IgD-negative memory B cell (primary cell): ENCODE measurements at regions not wholly inside any gene's neighbourhood (a gene's known extent, or its start where the extent isn't known, plus 50 kb on each side); places are given as distances from the start of the nearest gene placed in this dataset.
"Not testable (repeated sequence)": the region's sequence is repeated elsewhere in the genome, so short reads cannot be mapped to it uniquely, and the experiment has no call there.

Source experiments
- H3K27ac Mint-ChIP-seq, 3 donors: one replicate each; pipeline ENCODE4 v1.8.0; 2020 to 2022; ENCODE audit warnings: mild to moderate bottlenecking in 3 of 3, mixed read lengths in 3 of 3, moderate library complexity in 1 of 3
- H3K27me3 Mint-ChIP-seq: one replicate; pipeline ENCODE4 v1.8.0; 2021; ENCODE audit warnings: mixed read lengths
- H3K36me3 Mint-ChIP-seq: one replicate; pipeline ENCODE4 v1.8.0; 2020; ENCODE audit warnings: mild to moderate bottlenecking, mixed read lengths
- H3K4me1 Mint-ChIP-seq, 3 donors: one replicate each; pipeline ENCODE4 v1.8.0; 2020 to 2022; ENCODE audit warnings: mixed read lengths in 3 of 3, mild to moderate bottlenecking in 1 of 3
- H3K4me3 Mint-ChIP-seq, 4 donors: one replicate each; pipeline ENCODE4 v1.8.0; 2020 to 2022; ENCODE audit warnings: mild to moderate bottlenecking in 4 of 4, mixed read lengths in 4 of 4, moderate library complexity in 3 of 4
- H3K9me3 Mint-ChIP-seq, 3 donors: one replicate each; pipeline ENCODE4 v1.8.0; 2020 to 2021; ENCODE audit warnings: mixed read lengths in 3 of 3, mild to moderate bottlenecking in 1 of 3

DNA sequence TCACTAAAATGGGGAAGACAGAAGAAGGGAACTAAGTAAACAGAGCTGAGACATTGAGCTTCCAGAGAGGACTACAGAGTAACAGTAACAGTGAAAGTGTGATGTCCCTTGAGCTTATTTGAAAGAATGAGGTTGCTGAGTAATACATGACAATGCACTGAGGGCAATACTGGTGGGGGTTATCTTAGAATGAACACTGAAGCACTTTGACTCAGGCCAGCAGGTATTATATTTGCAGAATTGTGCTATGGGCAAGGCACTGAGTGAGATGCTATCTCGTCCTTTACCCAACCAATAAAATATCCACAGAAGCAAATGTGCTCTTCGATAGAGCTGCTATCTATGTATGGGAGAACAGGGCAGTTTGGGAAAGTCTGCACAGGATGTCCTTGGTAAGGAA lies 133.2 kb downstream of the DISP1 start:
- H3K36me3 Mint-ChIP-seq: peaks cover 13% of the 10 kb centered on the region
- H3K27ac Mint-ChIP-seq: no peak overlapping the region
- no peaks in the 10 kb centered on the region for H3K9me3 Mint-ChIP-seq
- H3K4me3 Mint-ChIP-seq: peak overlapping the region in 1 of 4 donors; percentile 66
- H3K4me1 Mint-ChIP-seq: no peaks in the 10 kb centered on the region
- H3K27me3 Mint-ChIP-seq: no peaks in the 10 kb centered on the region

DNA sequence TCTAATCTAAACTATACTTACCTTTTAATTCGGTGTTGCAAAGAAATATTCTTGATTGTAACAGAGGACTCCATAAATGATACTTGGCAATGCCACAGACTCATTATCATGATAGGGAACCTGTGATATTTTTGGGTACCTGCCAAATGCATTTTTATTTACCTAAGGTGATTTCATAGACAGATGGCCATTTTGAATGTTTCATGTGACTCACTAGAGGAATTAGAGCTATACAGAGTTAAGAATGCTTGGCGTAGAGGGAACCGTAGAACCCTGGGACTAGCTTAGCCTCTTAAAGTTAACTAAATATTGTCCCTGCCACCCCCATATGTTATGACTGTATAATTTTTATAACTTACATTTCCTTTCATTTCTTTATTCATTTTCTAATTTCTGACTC lies 136.1 kb downstream of the DISP1 start:
- Mint-ChIP-seq H3K9me3 (no peaks in the 10 kb centered on the region), H3K27me3 (no peaks in the 10 kb centered on the region), H3K4me1 (no peaks in the 10 kb centered on the region), H3K27ac (no peak overlapping the region), H3K4me3 (no peak overlapping the region), H3K36me3 (peaks cover 14% of the 10 kb centered on the region)

DNA sequence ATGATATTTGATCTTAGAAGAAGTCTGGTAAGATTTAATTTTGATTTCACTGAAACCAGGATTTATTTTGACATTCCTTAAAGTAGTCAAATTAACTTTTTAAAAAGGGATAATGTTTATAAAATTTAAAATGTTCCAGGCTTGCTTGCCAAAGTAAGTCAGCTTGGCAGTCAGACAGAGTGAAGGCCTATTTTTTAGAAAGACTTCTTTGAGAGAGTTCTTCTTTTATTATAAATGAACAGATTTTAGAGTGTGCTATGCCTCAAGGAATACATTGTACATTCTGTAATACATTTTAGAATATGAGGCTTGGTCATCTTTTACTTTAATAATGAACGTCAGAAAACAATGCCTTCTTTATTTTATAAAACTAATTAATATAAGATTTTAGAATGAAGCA lies 138.7 kb downstream of the DISP1 start:
- H3K36me3 Mint-ChIP-seq: peaks cover 8% of the 10 kb centered on the region
- no peaks in the 10 kb centered on the region for H3K27me3 Mint-ChIP-seq
- no peaks in the 10 kb centered on the region for H3K9me3 Mint-ChIP-seq
- H3K4me1 Mint-ChIP-seq: no peaks in the 10 kb centered on the region
- no peak overlapping the region for H3K4me3 Mint-ChIP-seq
- no peak overlapping the region for H3K27ac Mint-ChIP-seq

DNA sequence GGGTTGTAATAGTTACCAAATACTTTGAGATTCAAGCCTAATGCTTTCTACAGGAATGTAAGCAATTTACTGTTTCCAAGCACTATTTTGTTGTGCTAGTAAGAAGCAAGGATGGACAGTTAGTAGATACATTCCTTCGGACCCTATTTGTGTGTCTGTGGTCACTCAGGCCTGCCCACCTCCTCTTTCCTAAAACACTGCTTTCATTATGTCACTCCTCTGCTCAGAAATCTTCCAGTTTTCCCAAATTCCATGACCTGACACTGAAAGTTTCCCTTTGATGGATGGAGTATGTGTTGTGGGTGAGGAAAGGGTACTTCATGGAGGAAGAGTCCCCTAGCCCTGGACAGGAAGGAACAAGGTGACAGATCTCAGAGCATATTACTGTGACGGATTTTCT lies 141.1 kb downstream of the DISP1 start:
- peaks cover 8% of the 10 kb centered on the region for H3K36me3 Mint-ChIP-seq
- H3K4me1 Mint-ChIP-seq: no peaks in the 10 kb centered on the region
- no peak overlapping the region for H3K4me3 Mint-ChIP-seq

DNA sequence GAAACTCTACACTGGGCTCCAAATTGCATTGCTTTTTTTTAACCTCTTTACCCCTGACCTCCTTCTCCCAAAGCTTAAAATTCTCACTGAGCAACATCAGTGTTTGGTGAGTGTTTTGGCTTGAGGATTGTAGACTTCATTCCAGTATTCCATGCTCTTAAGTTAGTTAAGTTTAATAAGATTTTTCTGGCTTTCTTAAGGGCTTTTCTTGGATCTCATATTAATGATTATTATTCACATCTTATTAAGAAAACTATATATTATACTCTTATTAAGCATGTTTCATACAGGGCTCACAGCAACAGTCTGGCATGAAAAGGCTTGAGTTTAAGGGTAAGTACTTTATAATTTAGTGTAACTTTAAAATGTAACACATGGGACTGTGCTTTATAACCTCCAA lies 141.8 kb downstream of the DISP1 start:
- Mint-ChIP-seq H3K4me1 (no peaks in the 10 kb centered on the region), H3K27ac (no peak overlapping the region), H3K4me3 (no peak overlapping the region), H3K9me3 (peaks cover 0 to 2% (median 0%) of the 10 kb centered on the region in 3 donors), H3K27me3 (no peaks in the 10 kb centered on the region), H3K36me3 (peaks cover 8% of the 10 kb centered on the region)

More for the DNA sequence above, 141.1 kb downstream of the DISP1 start:
- no peaks in the 10 kb centered on the region for H3K27me3 Mint-ChIP-seq
- peaks cover 0 to 2% (median 0%) of the 10 kb centered on the region in 3 donors for H3K9me3 Mint-ChIP-seq
- H3K27ac Mint-ChIP-seq: no peak overlapping the region

DNA sequence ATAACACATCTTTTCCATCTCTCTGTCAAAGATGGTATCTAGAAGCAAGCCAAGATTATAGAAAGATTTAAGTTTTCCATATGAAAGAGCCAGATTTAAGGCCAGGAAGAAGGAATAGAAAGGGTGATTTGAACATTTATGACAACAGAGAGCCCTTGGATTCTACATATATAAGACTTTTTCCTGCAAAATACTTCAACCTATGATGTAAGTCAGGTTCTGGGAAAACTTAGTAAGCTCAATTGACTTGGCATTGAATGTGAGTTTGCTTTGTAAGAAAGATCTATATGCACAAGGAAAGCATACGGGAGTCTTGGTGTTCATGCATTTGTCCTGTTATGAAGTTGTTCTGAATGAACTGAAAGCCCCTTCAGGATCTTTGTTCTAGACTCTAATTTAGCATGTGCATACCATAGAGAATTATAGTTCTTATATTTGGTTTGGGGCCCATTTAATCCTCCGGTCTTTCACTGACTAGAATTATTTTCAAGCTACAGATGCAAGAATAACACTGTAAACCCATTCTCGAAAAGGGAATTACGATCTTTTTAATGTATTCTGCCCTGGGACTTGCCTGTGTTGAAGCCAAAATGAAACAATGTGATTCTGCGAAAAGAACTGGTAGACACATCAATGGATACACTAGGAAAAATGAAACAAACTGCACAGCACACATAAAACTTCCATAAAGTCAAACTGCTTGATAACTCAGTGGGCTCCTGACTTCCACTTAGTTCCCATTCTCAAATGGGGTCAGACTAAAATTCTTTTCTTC lies 152.8 kb downstream of the DISP1 start:
- Mint-ChIP-seq H3K27me3 (no peaks in the 10 kb centered on the region), H3K27ac (no peak overlapping the region), H3K36me3 (peaks cover 1% of the 10 kb centered on the region)

DNA sequence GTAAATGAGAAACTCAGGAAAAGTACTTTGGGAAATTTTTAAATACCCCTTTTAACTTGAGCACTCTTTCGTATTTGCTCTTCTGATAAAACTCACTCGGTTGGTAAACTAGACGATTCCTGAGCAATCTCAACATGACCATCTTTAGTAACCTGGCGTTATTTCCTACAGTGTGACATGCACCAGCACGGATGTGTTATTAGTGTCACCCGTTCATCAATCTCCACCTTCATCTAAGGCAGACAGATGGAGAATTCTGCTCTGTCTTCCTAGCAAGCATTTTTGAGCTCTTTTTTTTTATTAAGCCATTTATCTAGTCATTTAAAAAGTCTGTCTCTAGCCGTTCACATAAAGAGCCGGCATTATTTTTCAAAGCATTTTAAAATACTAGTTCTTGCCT lies 155.2 kb downstream of the DISP1 start:
- H3K4me1 Mint-ChIP-seq: peaks cover 6 to 7% (median 7%) of the 10 kb centered on the region in 3 donors
- peaks cover 1% of the 10 kb centered on the region for H3K36me3 Mint-ChIP-seq
- H3K27me3 Mint-ChIP-seq: no peaks in the 10 kb centered on the region
- H3K4me3 Mint-ChIP-seq: no peak overlapping the region
- H3K27ac Mint-ChIP-seq: no peak overlapping the region
- H3K9me3 Mint-ChIP-seq: no peaks in the 10 kb centered on the region

More for the DNA sequence above, 152.8 kb downstream of the DISP1 start:
- peaks cover 12 to 14% (median 13%) of the 10 kb centered on the region in 3 donors for H3K4me1 Mint-ChIP-seq
- peaks cover 0 to 4% (median 0%) of the 10 kb centered on the region in 3 donors for H3K9me3 Mint-ChIP-seq
- no peak overlapping the region for H3K4me3 Mint-ChIP-seq

DNA sequence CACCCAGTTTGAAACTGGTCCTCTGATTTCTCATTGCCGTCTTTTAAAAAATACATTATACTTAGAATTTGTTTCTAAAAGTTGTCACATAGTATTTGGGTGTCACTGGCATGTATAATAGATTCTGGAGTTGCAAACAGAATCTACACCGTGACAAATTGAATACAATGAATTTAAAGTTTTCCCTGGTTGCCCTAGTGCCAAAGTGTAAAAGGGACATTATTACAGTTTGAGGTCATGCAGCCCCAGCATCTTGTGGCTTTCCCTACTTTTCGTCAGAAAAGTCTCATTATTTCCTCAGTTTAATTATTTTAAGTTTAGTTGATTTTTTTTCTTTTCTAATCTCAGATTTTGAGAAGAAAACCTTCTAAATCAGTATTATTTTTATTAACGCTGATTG lies 155.9 kb downstream of the DISP1 start:
- Mint-ChIP-seq H3K4me1 (peaks cover 1 to 2% (median 2%) of the 10 kb centered on the region in 3 donors), H3K27ac (no peak overlapping the region), H3K9me3 (no peaks in the 10 kb centered on the region), H3K36me3 (peaks cover 1% of the 10 kb centered on the region), H3K27me3 (no peaks in the 10 kb centered on the region), H3K4me3 (no peak overlapping the region)

DNA sequence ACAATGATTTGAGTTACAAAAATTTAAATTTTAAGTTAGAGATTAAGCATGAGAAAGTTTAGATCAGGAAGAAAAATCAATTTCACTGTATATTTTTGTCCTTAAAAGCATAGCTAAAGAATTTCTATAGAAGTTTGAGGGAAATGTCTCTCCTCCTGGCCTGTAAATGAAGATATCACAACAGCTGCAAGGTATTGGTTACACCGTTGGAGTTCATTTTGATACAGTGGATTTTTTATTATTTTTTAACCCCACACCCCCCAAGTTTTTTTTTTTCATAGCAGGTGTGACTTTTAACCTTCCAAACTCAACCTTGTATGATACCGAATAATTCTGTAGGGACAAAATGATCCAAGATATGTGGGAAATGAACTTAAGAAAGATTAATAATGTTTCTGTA lies 156.3 kb downstream of the DISP1 start:
- peaks cover 0 to 2% (median 0%) of the 10 kb centered on the region in 3 donors for H3K4me1 Mint-ChIP-seq
- peaks cover 1% of the 10 kb centered on the region for H3K36me3 Mint-ChIP-seq
- H3K27ac Mint-ChIP-seq: no peak overlapping the region
- H3K4me3 Mint-ChIP-seq: no peak overlapping the region
- no peaks in the 10 kb centered on the region for H3K9me3 Mint-ChIP-seq
- H3K27me3 Mint-ChIP-seq: no peaks in the 10 kb centered on the region

DNA sequence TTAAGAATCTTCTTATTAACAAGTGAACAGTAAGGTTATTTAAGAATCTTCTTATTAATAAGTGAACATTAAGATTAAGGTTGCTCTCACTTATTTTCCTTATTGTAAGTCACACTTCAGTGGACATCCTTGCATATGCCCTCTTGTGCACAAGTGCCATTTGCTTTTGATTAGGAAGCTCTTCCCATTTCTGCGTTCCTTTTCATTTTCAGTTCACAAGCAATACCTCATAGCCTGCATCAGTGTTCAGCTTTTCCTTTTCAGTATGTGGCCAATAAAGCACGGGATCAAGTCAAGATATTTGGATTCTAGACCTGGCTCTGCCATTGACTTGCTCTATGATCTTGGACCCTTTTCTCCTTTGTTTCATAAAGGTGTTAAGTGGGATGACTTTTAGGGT lies 158.7 kb downstream of the DISP1 start:
- peaks cover 0 to 2% (median 0%) of the 10 kb centered on the region in 3 donors for H3K4me1 Mint-ChIP-seq
- no peaks in the 10 kb centered on the region for H3K27me3 Mint-ChIP-seq
- no peak overlapping the region for H3K27ac Mint-ChIP-seq
- peaks cover 0 to 1% (median 0%) of the 10 kb centered on the region in 3 donors for H3K9me3 Mint-ChIP-seq
- H3K4me3 Mint-ChIP-seq: no peak overlapping the region
- peaks cover 1% of the 10 kb centered on the region for H3K36me3 Mint-ChIP-seq

DNA sequence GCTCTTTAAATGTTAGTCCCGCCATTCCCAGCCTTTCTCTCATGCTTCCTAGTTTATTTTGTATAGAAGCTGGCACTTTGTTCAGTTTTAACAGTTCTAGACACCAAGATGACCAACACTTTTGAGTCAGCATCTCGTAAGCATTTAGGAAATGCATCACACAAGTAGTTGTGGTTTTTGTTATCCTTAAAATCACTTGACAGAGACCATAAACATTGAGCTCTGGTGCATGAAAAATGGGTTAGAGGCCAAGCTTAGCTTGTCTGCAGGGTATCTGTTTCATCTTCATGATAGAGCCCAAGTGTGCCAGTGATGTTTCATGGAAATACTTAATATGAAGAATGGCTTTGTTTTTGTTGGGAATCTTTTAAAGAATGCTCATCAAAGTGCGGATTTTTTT lies 159.7 kb downstream of the DISP1 start:
- H3K27ac Mint-ChIP-seq: no peak overlapping the region

DNA sequence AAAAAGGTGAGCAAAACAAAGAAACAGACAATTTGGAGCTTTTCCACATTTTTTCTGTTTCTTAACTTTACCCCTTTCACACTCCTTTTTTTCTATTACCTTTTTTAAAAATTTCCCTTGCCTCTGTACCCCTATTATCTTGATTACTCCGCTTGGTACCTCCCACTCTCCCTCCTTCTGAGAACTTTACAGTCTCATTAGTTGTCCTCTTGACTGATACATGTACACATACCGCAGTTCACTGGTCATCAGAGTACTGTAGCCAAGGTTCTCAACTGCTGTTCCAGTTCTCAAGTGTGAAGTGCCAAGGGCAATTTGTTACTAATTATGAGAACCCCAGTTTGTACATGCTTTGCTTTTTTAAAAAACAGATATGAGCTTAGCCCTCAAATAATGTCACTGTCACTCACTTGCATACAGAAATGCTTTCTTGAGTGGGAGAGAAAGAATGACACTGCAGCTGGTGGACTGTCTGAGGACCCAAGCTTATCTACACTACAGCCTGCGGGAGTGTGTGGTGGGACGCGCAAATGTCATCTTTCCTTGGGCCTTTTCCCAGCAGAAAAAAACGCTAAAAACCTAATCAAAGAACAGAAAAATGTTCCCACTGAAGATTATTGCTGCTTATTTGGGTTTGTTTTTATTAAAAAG lies 160.8 kb downstream of the DISP1 start:
- Mint-ChIP-seq H3K27me3 (no peaks in the 10 kb centered on the region), H3K27ac (no peak overlapping the region), H3K9me3 (peaks cover 0 to 1% (median 0%) of the 10 kb centered on the region in 3 donors), H3K36me3 (peaks cover 5% of the 10 kb centered on the region), H3K4me3 (no peak overlapping the region), H3K4me1 (peaks cover 0 to 2% (median 0%) of the 10 kb centered on the region in 3 donors)

More for the DNA sequence above, 159.7 kb downstream of the DISP1 start:
- no peaks in the 10 kb centered on the region for H3K27me3 Mint-ChIP-seq
- no peak overlapping the region for H3K4me3 Mint-ChIP-seq
- H3K4me1 Mint-ChIP-seq: peaks cover 0 to 2% (median 0%) of the 10 kb centered on the region in 3 donors
- peaks cover 1% of the 10 kb centered on the region for H3K36me3 Mint-ChIP-seq
- peaks cover 0 to 1% (median 0%) of the 10 kb centered on the region in 3 donors for H3K9me3 Mint-ChIP-seq

DNA sequence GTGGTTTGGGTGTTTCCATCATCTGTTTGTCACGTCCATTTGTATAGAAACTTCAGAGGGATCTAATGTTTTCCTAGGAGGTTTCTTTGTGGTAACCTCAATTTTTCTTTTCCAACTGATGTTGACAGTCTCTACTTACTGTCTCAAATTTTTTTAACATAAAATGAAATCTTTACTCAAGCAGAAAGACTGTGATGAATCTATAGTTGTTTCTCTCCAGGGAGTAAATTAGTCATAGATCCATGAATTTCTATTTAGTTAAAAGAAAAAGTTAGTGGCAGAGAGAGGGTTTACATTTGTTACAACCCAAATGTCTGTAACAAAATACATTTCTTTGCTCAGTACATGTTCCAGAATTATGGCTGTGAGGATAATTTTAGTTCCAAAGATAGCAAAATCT lies 161.6 kb downstream of the DISP1 start:
- Mint-ChIP-seq H3K9me3 (peaks cover 0 to 1% (median 0%) of the 10 kb centered on the region in 3 donors), H3K27me3 (no peaks in the 10 kb centered on the region), H3K36me3 (peaks cover 7% of the 10 kb centered on the region), H3K27ac (no peak overlapping the region), H3K4me1 (peaks cover 0 to 2% (median 0%) of the 10 kb centered on the region in 3 donors), H3K4me3 (no peak overlapping the region)

DNA sequence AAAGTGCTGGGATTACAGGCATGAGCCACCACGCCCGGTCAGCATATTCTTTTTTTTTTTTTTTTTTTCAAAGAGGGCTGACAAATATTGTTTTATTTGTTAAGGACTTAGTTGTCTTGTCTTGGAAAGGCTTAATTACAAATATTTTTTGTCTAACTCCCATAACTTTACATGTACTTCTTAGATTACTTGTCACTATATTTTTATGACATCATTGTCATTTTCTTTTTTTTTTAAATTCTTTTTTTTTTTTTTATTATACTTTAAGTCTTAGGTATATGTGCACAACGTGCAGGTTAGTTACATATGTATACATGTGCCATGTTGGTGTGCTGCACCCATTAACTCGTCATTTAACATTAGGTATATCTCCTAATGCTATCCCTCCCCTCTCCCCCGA lies 162.5 kb downstream of the DISP1 start:
- not testable (repeated sequence) for H3K36me3 Mint-ChIP-seq, H3K27ac Mint-ChIP-seq, H3K9me3 Mint-ChIP-seq, H3K4me1 Mint-ChIP-seq, H3K4me3 Mint-ChIP-seq, H3K27me3 Mint-ChIP-seq

DNA sequence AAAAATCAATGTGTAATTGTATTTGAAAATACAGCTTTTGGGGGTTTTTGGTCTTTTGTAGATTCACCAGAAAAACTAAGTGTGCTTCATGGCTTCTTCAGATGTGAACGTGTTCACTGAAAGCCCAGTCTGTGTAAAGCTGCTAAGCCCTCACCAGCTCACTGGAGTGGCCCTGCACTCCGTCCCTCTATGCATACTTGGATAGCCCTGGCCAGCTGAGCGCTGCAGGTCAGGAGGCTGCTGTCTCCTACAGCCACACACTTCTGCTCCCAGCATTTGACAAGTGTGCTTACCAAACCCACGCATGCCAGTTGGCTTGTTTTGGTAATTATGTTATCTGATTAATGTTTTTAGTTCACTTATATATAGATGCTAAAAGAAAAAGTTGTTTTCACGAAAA lies 163.5 kb downstream of the TLR5 start:
- peak overlapping the region in 1 of 4 donors; percentile 73 for H3K4me3 Mint-ChIP-seq
- peaks cover 7% of the 10 kb centered on the region for H3K36me3 Mint-ChIP-seq
- H3K9me3 Mint-ChIP-seq: peaks cover 0 to 1% (median 0%) of the 10 kb centered on the region in 3 donors
- no peaks in the 10 kb centered on the region for H3K4me1 Mint-ChIP-seq
- H3K27ac Mint-ChIP-seq: no peak overlapping the region
- no peaks in the 10 kb centered on the region for H3K27me3 Mint-ChIP-seq

DNA sequence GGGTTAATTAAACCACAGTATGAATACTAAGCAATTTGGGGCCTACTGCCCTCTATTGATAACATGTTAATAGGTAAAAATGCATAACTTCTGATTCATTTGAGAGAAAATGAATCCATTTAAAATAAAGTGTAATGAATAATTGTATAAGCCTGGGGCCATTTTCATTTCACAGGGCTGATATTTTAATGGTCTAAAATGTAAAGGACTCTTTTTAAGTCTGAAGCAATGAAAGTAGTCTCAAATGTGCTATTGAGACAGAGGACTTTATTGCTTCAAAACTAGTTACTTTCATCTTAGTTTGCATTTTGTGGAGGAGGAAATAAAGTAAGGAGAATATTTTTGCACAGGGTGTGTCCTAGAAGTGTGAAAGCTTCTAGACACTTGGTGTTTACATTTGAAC lies 155.4 kb downstream of the TLR5 start:
- peaks cover 3 to 7% (median 4%) of the 10 kb centered on the region in 3 donors for H3K4me1 Mint-ChIP-seq

More for the DNA sequence above, 155.4 kb downstream of the TLR5 start:
- H3K9me3 Mint-ChIP-seq: no peaks in the 10 kb centered on the region
- no peak overlapping the region for H3K27ac Mint-ChIP-seq
- no peaks in the 10 kb centered on the region for H3K27me3 Mint-ChIP-seq
- H3K36me3 Mint-ChIP-seq: peaks cover 3% of the 10 kb centered on the region
- H3K4me3 Mint-ChIP-seq: no peak overlapping the region
